WTC11 (cell line): ENCODE measurements at regions not wholly inside any gene's neighbourhood (a gene's known extent, or its start where the extent isn't known, plus 50 kb on each side); places are given as distances from the start of the nearest gene placed in this dataset.

ENCODE experiments used
- ATAC-seq: fragments of 200-7000 bp; cut with Tn5 transposase; 2 replicates; pipeline ENCODE4 v1.10.0; 2021; ENCODE audit warnings: mild to moderate bottlenecking, moderate library complexity
- CTCF ChIA-PET: fragments of 300-600 bp; sonication (Branson Sonifier 250); formaldehyde crosslinking; loops from one replicate; lab custom pipeline; 2021; ENCODE audit warnings: antibody characterized with exemption; lab: Charles Lee
- POLR2A ChIA-PET: fragments of 350-600 bp; sonication (Branson Sonifier 250); formaldehyde crosslinking; loops from one replicate; lab custom pipeline; 2021; ENCODE audit warnings: antibody characterized with exemption; lab: Charles Lee
- DNase-seq: peaks from one replicate; pipeline ENCODE4 v3.0.0; 2021; ENCODE audit warnings: low spot score
- H3K27ac Mint-ChIP-seq: 2 replicates; pipeline ENCODE4 v1.8.0; 2021; ENCODE audit warnings: mixed read lengths
- H3K27me3 Mint-ChIP-seq: 2 replicates; pipeline ENCODE4 v1.8.0; 2021; ENCODE audit warnings: low read depth, mild to moderate bottlenecking, moderate library complexity, mixed read lengths
- H3K36me3 Mint-ChIP-seq: 2 replicates; pipeline ENCODE4 v1.8.0; 2021; ENCODE audit warnings: mixed read lengths
- H3K4me1 Mint-ChIP-seq: 2 replicates; pipeline ENCODE4 v1.8.0; 2022; ENCODE audit warnings: mixed read lengths
- H3K4me3 Mint-ChIP-seq: 2 replicates; pipeline ENCODE4 v1.8.0; 2021; ENCODE audit warnings: mild to moderate bottlenecking, moderate library complexity, mixed read lengths
- H3K9me3 Mint-ChIP-seq: 2 replicates; pipeline ENCODE4 v1.8.0; 2021; ENCODE audit warnings: mixed read lengths
- ATF1 ChIP-seq: sonication (generic); formaldehyde crosslinking; IDR thresholded peaks from 2 replicates; pipeline ENCODE4 v1.8.1; 2023; ENCODE audit warnings: mild to moderate bottlenecking, moderate library complexity, missing genetic modification reagents
- CDX4 ChIP-seq: fragments of 250-450 bp; sonication (Bioruptor Pico); IDR thresholded peaks from 2 replicates; pipeline ENCODE4 v1.9.0; 2021; ENCODE audit warnings: moderate library complexity, mild to moderate bottlenecking, inconsistent platforms, borderline replicate concordance
- CREM ChIP-seq: sonication (generic); formaldehyde crosslinking; IDR thresholded peaks from 2 replicates; pipeline ENCODE4 v1.8.1; 2022; ENCODE audit warnings: mild to moderate bottlenecking, missing genetic modification reagents, moderate library complexity
- EMX1 ChIP-seq: fragments of 250-450 bp; sonication (Bioruptor Pico); IDR thresholded peaks from 2 replicates; pipeline ENCODE4 v1.8.0; 2021; ENCODE audit warnings: mild to moderate bottlenecking
- GRHL2 ChIP-seq: fragments of 250-450 bp; sonication (Bioruptor Pico); IDR thresholded peaks from 2 replicates; pipeline ENCODE4 v1.8.0; 2022; ENCODE audit warnings: mild to moderate bottlenecking, moderate library complexity; ENCODE audit not compliant: insufficient replicate concordance, severe bottlenecking
- GTF2I ChIP-seq: fragments of 250-450 bp; sonication (Bioruptor Pico); conservative IDR thresholded peaks from 2 replicates; pipeline ENCODE4 v1.4.0; 2021; ENCODE audit warnings: mild to moderate bottlenecking
- JAZF1 ChIP-seq: fragments of 250-450 bp; sonication (Bioruptor Pico); IDR thresholded peaks from 2 replicates; pipeline ENCODE4 v1.9.0; 2021; ENCODE audit warnings: moderate library complexity, mild to moderate bottlenecking, inconsistent platforms
- MLX ChIP-seq: sonication (generic); formaldehyde crosslinking; IDR thresholded peaks from 2 replicates; pipeline ENCODE4 v1.8.1; 2023; ENCODE audit warnings: mild to moderate bottlenecking, missing genetic modification reagents, moderate library complexity
- NR2C2 ChIP-seq: sonication (generic); formaldehyde crosslinking; IDR thresholded peaks from 2 replicates; pipeline ENCODE4 v1.8.0; 2022; ENCODE audit warnings: mild to moderate bottlenecking, missing genetic modification reagents
- SMAD3 ChIP-seq: sonication (generic); formaldehyde crosslinking; IDR thresholded peaks from 2 replicates; pipeline ENCODE4 v1.8.0; 2022; ENCODE audit warnings: missing genetic modification reagents, mild to moderate bottlenecking, borderline replicate concordance
- TCF7 ChIP-seq: sonication (generic); formaldehyde crosslinking; IDR thresholded peaks from 2 replicates; pipeline ENCODE4 v1.8.0; 2022; ENCODE audit warnings: mild to moderate bottlenecking, low read depth, missing genetic modification reagents, moderate library complexity
- TEAD4 ChIP-seq: sonication (generic); formaldehyde crosslinking; IDR thresholded peaks from 2 replicates; pipeline ENCODE4 v1.8.0; 2022; ENCODE audit warnings: mild to moderate bottlenecking, missing genetic modification reagents
- ZNF219 ChIP-seq: sonication (generic); formaldehyde crosslinking; IDR thresholded peaks from 2 replicates; pipeline ENCODE4 v1.8.0; 2023; ENCODE audit warnings: missing genetic modification reagents, mild to moderate bottlenecking, borderline replicate concordance
- TF ChIP-seq, protein P1 (sequence below): sonication (generic); formaldehyde crosslinking; IDR thresholded peaks from 2 replicates; pipeline ENCODE4 v1.8.0; 2023; ENCODE audit warnings: missing genetic modification reagents, mild to moderate bottlenecking, borderline replicate concordance
- TF ChIP-seq, protein P2 (sequence below): sonication (generic); formaldehyde crosslinking; IDR thresholded peaks from 2 replicates; pipeline ENCODE4 v1.8.1; 2023; ENCODE audit warnings: mild to moderate bottlenecking, missing genetic modification reagents, moderate library complexity
- TF ChIP-seq, protein P3 (sequence below): sonication (generic); formaldehyde crosslinking; IDR thresholded peaks from 2 replicates; pipeline ENCODE4 v1.8.0; 2022; ENCODE audit warnings: missing genetic modification reagents
- TF ChIP-seq, protein P4 (sequence below): sonication (generic); formaldehyde crosslinking; IDR thresholded peaks from 2 replicates; pipeline ENCODE4 v1.8.1; 2023; ENCODE audit warnings: mild to moderate bottlenecking, missing genetic modification reagents

- TF ChIP-seq GTF2I (CRISPR knock-in tag) = no peak
- no peak for TF ChIP-seq ZNF219 (CRISPR knock-in tag)
- no peak for TF ChIP-seq GRHL2
- TF ChIP-seq NR2C2 (CRISPR knock-in tag) = no peak
- no peak for TF ChIP-seq MLX (CRISPR knock-in tag)
Measured at GRCh38 chr7:132687016-132687415, 110.7 kb upstream of the PLXNA4 start (continued).

- TF ChIP-seq, protein P1, sequence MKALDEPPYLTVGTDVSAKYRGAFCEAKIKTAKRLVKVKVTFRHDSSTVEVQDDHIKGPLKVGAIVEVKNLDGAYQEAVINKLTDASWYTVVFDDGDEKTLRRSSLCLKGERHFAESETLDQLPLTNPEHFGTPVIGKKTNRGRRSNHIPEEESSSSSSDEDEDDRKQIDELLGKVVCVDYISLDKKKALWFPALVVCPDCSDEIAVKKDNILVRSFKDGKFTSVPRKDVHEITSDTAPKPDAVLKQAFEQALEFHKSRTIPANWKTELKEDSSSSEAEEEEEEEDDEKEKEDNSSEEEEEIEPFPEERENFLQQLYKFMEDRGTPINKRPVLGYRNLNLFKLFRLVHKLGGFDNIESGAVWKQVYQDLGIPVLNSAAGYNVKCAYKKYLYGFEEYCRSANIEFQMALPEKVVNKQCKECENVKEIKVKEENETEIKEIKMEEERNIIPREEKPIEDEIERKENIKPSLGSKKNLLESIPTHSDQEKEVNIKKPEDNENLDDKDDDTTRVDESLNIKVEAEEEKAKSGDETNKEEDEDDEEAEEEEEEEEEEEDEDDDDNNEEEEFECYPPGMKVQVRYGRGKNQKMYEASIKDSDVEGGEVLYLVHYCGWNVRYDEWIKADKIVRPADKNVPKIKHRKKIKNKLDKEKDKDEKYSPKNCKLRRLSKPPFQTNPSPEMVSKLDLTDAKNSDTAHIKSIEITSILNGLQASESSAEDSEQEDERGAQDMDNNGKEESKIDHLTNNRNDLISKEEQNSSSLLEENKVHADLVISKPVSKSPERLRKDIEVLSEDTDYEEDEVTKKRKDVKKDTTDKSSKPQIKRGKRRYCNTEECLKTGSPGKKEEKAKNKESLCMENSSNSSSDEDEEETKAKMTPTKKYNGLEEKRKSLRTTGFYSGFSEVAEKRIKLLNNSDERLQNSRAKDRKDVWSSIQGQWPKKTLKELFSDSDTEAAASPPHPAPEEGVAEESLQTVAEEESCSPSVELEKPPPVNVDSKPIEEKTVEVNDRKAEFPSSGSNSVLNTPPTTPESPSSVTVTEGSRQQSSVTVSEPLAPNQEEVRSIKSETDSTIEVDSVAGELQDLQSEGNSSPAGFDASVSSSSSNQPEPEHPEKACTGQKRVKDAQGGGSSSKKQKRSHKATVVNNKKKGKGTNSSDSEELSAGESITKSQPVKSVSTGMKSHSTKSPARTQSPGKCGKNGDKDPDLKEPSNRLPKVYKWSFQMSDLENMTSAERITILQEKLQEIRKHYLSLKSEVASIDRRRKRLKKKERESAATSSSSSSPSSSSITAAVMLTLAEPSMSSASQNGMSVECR (CRISPR knock-in tag) = no peak
- TF ChIP-seq ZNF219 (CRISPR knock-in tag) (no peak), CREM (CRISPR knock-in tag) (no peak)
- Mint-ChIP-seq H3K27ac (no peak overlapping the region), H3K4me1 (peaks cover 40% of the 10 kb centered on the region), H3K27me3 (peaks cover 5% of the 10 kb centered on the region), H3K9me3 (peaks cover 11% of the 10 kb centered on the region), H3K4me3 (no peak overlapping the region), H3K36me3 (peaks cover 14% of the 10 kb centered on the region)
- ATAC-seq (no peak), DNase-seq (no peak)
- CTCF ChIA-PET = interaction anchor here (1.3 kb wide), 1 partner anchor 27 kb away, joined by 4 read pairs; no protein-coding TSS in a partner anchor
- POLR2A ChIA-PET = no interaction called here
Measured at GRCh38 chr7:132685277-132685676, 109.0 kb upstream of the PLXNA4 start.

DNA sequence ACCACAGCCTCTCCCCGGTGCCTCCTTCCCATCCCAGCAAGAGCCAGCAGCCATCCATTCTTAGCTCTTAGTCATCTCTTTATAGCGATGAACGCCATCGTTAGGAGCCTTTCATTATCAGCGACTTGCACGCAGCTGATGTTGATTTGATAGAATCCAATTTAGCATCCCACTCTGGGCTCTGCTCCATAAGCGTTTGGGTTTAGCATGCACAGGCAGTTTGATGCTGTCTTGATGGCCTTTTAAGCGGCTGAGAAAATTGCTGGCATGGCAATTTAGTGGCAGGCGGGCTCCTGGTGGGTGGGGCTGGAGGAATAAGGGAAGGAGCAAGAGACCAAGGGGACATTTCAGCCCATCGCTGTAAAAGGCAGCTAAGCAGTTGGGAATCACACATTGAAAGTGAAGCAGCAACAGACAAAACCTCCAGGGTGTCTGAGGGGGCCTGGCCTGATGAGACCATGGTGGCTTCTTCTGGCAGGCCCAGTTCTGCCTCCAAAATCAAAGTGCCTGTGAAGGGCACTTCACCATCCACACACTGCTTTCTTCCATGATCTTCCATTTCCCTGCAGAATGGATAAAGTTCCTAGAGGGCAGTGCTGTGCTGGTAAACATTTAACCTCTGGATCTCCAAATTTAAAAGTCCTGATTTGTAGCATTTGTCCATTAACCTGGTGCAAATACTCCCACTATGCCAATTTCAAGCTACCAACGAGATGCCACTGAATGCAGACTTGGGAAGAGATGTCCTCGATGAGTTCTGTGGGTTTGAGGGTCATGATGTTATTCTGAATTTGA, 107.8 kb upstream of the PLXNA4 start:
- Mint-ChIP-seq H3K27me3 (peaks cover 5% of the 10 kb centered on the region), H3K36me3 (peaks cover 14% of the 10 kb centered on the region), H3K9me3 (peaks cover 11% of the 10 kb centered on the region), H3K27ac (no peak overlapping the region), H3K4me3 (no peak overlapping the region), H3K4me1 (peaks cover 37% of the 10 kb centered on the region)
- DNase-seq = no peak
- ChIA-PET CTCF (interaction anchor here (1.2 to 1.3 kb wide), 2 partner anchors 26 to 103 kb away, joined by 3 to 4 read pairs; no protein-coding TSS in a partner anchor), POLR2A (no interaction called here)
- TF ChIP-seq TEAD4 (CRISPR knock-in tag) (no peak), EMX1 (no peak), ATF1 (no peak), GRHL2 (no peak), SMAD3 (CRISPR knock-in tag) (no peak)
- ATAC-seq = no peak

- H3K9me3 Mint-ChIP-seq = peaks cover 11% of the 10 kb centered on the region
- H3K4me1 Mint-ChIP-seq = peaks cover 18% of the 10 kb centered on the region
- no peak overlapping the region for H3K27ac Mint-ChIP-seq
- ChIA-PET POLR2A (no interaction called here), CTCF (no interaction called here)
- peaks cover 5% of the 10 kb centered on the region for H3K27me3 Mint-ChIP-seq
- peaks cover 14% of the 10 kb centered on the region for H3K36me3 Mint-ChIP-seq
- H3K4me3 Mint-ChIP-seq = no peak overlapping the region
- no peak for ATAC-seq
- no peak for DNase-seq
- TF ChIP-seq JAZF1 (no peak), CDX4 (CRISPR knock-in tag) (no peak), TCF7 (CRISPR knock-in tag) (no peak)
- TF ChIP-seq, protein P2, sequence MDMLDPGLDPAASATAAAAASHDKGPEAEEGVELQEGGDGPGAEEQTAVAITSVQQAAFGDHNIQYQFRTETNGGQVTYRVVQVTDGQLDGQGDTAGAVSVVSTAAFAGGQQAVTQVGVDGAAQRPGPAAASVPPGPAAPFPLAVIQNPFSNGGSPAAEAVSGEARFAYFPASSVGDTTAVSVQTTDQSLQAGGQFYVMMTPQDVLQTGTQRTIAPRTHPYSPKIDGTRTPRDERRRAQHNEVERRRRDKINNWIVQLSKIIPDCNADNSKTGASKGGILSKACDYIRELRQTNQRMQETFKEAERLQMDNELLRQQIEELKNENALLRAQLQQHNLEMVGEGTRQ (CRISPR knock-in tag) = no peak
- TF ChIP-seq, protein P3, sequence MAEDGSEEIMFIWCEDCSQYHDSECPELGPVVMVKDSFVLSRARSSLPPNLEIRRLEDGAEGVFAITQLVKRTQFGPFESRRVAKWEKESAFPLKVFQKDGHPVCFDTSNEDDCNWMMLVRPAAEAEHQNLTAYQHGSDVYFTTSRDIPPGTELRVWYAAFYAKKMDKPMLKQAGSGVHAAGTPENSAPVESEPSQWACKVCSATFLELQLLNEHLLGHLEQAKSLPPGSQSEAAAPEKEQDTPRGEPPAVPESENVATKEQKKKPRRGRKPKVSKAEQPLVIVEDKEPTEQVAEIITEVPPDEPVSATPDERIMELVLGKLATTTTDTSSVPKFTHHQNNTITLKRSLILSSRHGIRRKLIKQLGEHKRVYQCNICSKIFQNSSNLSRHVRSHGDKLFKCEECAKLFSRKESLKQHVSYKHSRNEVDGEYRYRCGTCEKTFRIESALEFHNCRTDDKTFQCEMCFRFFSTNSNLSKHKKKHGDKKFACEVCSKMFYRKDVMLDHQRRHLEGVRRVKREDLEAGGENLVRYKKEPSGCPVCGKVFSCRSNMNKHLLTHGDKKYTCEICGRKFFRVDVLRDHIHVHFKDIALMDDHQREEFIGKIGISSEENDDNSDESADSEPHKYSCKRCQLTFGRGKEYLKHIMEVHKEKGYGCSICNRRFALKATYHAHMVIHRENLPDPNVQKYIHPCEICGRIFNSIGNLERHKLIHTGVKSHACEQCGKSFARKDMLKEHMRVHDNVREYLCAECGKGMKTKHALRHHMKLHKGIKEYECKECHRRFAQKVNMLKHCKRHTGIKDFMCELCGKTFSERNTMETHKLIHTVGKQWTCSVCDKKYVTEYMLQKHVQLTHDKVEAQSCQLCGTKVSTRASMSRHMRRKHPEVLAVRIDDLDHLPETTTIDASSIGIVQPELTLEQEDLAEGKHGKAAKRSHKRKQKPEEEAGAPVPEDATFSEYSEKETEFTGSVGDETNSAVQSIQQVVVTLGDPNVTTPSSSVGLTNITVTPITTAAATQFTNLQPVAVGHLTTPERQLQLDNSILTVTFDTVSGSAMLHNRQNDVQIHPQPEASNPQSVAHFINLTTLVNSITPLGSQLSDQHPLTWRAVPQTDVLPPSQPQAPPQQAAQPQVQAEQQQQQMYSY (CRISPR knock-in tag) = no peak
- TF ChIP-seq, protein P4, sequence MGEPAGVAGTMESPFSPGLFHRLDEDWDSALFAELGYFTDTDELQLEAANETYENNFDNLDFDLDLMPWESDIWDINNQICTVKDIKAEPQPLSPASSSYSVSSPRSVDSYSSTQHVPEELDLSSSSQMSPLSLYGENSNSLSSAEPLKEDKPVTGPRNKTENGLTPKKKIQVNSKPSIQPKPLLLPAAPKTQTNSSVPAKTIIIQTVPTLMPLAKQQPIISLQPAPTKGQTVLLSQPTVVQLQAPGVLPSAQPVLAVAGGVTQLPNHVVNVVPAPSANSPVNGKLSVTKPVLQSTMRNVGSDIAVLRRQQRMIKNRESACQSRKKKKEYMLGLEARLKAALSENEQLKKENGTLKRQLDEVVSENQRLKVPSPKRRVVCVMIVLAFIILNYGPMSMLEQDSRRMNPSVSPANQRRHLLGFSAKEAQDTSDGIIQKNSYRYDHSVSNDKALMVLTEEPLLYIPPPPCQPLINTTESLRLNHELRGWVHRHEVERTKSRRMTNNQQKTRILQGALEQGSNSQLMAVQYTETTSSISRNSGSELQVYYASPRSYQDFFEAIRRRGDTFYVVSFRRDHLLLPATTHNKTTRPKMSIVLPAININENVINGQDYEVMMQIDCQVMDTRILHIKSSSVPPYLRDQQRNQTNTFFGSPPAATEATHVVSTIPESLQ (CRISPR knock-in tag) = no peak
Measured at GRCh38 chr7:132681951-132682350, 105.7 kb upstream of the PLXNA4 start.
